ENCODE measurements at regions not wholly inside any gene's neighbourhood (a gene's known extent, or its start where the extent isn't known, plus 50 kb on each side); places are given as distances from the start of the nearest gene placed in this dataset.

DNA sequence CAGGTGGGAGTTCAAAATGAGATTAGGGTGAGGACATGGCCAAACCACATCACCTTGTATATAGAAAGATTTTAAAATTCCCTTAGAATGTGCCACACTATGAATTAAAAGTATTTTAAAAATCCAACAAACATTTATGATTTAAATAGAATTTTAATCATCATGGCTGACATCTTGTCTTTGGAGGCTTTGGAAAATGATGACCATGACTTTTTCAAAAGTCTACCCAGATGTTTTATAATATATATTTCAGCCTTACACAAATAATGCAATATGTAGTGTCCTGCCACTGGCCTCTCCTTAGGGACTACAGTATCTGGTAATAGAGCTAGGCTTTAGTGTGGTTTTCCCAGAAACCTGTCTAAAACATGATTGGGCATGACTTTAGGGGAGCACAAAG lies 1353.4 kb upstream of the GOT2 start:
- TF ChIP-seq POLR2A (IDR thresholded peaks at IDR 0.05; ENCODE audit: low read depth, low read length) (no peak), POLR2AphosphoS5 (IDR thresholded peaks at IDR 0.05; ENCODE audit: low read depth, low read length) (no peak), TAF1 (IDR thresholded peaks at IDR 0.05; ENCODE audit: borderline replicate concordance, low read depth, low read length) (no peak)

All from GM12892 (cell line).